Thoracic aorta (tissue), 2 donors: ENCODE measurements at regions not wholly inside any gene's neighbourhood (a gene's known extent, or its start where the extent isn't known, plus 50 kb on each side); places are given as distances from the start of the nearest gene placed in this dataset.

Source experiments
- ATAC-seq: fragments of 150-250 bp; one replicate; pipeline ENCODE4 v1.8.0; 2017; ENCODE audit warnings: low read depth; ENCODE audit not compliant: insufficient number of reproducible peaks, low FRiP score
- DNase-seq: peaks from one replicate; pipeline ENCODE4 v3.0.0-alpha.2; 2020; ENCODE audit warnings: low spot score
- H3K27ac ChIP-seq, 2 donors: fragments of 200-600 bp; sonication (generic); 1 replicate in 1 of 2; 2 replicates in 1 of 2; pipeline ENCODE4 v1.5.1; 2016; ENCODE audit warnings: mild to moderate bottlenecking in 2 of 2, moderate library complexity in 2 of 2
- H3K27me3 ChIP-seq: fragments of 200-600 bp; sonication (generic); replicated peaks from 2 replicates; pipeline ENCODE4 v1.6.0; 2016; ENCODE audit warnings: mild to moderate bottlenecking; ENCODE audit not compliant: insufficient read depth
- H3K36me3 ChIP-seq: fragments of 200-600 bp; sonication (generic); one replicate; pipeline ENCODE4 v1.5.1; 2016
- H3K4me1 ChIP-seq, 2 donors: fragments of 200-600 bp; sonication (generic); 1 replicate in 1 of 2; 2 replicates in 1 of 2; pipeline versions ENCODE4 v1.5.1 to v1.6.0; 2016; ENCODE audit warnings: low read depth in 2 of 2, mild to moderate bottlenecking in 1 of 2; ENCODE audit not compliant: control insufficient read depth in 1 of 2
- H3K4me3 ChIP-seq: fragments of 200-600 bp; sonication (generic); 2 replicates; pipeline ENCODE4 v1.5.1; 2016; ENCODE audit warnings: mild to moderate bottlenecking
- H3K9me3 ChIP-seq: fragments of 200-600 bp; sonication (generic); 2 replicates; pipeline ENCODE4 v1.5.1; 2016
- CTCF ChIP-seq: fragments of 200-600 bp; sonication (generic); IDR thresholded peaks from one replicate; pipeline ENCODE4 v1.5.1; 2019; ENCODE audit warnings: antibody characterized with exemption

GRCh38 chr3:193796089-193796488, 203.1 kb downstream of the OPA1 start:
- H3K4me3 ChIP-seq, result no peak overlapping the region
- H3K27me3 ChIP-seq, result no peaks in the 10 kb centered on the region
- H3K9me3 ChIP-seq, result no peaks in the 10 kb centered on the region
- ATAC-seq (no peak), DNase-seq (no peak)
- H3K36me3 ChIP-seq, result no peaks in the 10 kb centered on the region
- no peaks in the 10 kb centered on the region for H3K4me1 ChIP-seq
- TF ChIP-seq CTCF, result no peak
- no peak overlapping the region for H3K27ac ChIP-seq

- DNase-seq (no peak), ATAC-seq (no peak)
- Histone ChIP-seq H3K4me3 (no peak overlapping the region), H3K4me1 (no peaks in the 10 kb centered on the region), H3K27me3 (no peaks in the 10 kb centered on the region), H3K9me3 (no peaks in the 10 kb centered on the region), H3K27ac (no peak overlapping the region), H3K36me3 (no peaks in the 10 kb centered on the region)
- TF ChIP-seq CTCF, result no peak
Observed at GRCh38 chr3:193797566-193797965, 204.6 kb downstream of the OPA1 start.

GRCh38 chr3:193798051-193798450, 205.0 kb downstream of the OPA1 start:
- ATAC-seq, result no peak
- DNase-seq, result no peak
- Histone ChIP-seq H3K36me3 (no peaks in the 10 kb centered on the region), H3K27ac (no peak overlapping the region), H3K4me1 (no peaks in the 10 kb centered on the region), H3K4me3 (no peak overlapping the region), H3K27me3 (no peaks in the 10 kb centered on the region), H3K9me3 (no peaks in the 10 kb centered on the region)
- TF ChIP-seq CTCF, result no peak

- no peak for TF ChIP-seq CTCF
- no peaks in the 10 kb centered on the region for H3K9me3 ChIP-seq
- no peak overlapping the region for H3K4me3 ChIP-seq
- H3K27me3 ChIP-seq, result no peaks in the 10 kb centered on the region
- no peaks in the 10 kb centered on the region for H3K4me1 ChIP-seq
- H3K27ac ChIP-seq, result no peak overlapping the region
- DNase-seq, result no peak
- no peak for ATAC-seq
- no peaks in the 10 kb centered on the region for H3K36me3 ChIP-seq
Observed at GRCh38 chr3:193800138-193801043, 207.4 kb downstream of the OPA1 start.

- Histone ChIP-seq H3K4me3 (no peak overlapping the region), H3K9me3 (no peaks in the 10 kb centered on the region), H3K27me3 (no peaks in the 10 kb centered on the region), H3K27ac (no peak overlapping the region), H3K36me3 (no peaks in the 10 kb centered on the region), H3K4me1 (no peaks in the 10 kb centered on the region)
- no peak for TF ChIP-seq CTCF
- ATAC-seq, result no peak
- no peak for DNase-seq
Observed at GRCh38 chr3:193801097-193801496, 208.1 kb downstream of the OPA1 start.
